ENCODE measurements at regions not wholly inside any gene's neighbourhood (a gene's known extent, or its start where the extent isn't known, plus 50 kb on each side); places are given as distances from the start of the nearest gene placed in this dataset.

DNA sequence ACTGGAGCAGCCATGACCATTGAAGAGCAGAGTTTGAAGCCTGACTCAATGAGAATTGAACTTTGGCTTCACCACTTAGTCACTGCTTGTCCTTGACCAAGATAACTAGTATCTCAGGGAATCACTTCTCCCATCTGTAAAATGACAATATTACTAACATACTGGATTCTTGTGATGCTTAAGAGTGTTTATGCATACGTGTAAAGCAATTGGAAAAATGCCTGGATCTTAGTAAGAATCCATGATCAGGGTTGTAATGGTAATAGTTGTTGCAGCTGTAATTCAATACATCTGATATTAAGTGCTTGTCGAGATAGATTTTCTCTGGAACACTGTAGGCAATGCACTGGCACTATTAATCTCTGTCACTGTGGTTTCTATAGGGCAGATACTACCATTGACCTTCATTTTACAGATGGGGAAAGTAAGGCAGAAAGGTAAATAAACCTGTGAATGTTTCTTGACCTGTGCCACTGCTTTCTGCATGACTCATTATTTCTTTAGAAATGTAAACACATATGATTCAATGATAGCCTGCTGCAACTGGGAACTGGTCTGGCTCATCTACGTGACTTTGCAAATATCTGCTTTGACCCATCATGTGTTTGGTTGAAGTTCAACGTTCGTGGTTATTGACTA is 662.5 kb downstream of the PLA2G4A start:
- DNase-seq (ENCODE audit: low read depth, low spot score), result no peak
- no peaks in the 10 kb centered on the region for H3K4me1 ChIP-seq (ENCODE audit: control insufficient read depth, insufficient read depth, low read length)
- H3K27ac ChIP-seq (ENCODE audit: low read length), result no peak overlapping the region
- H3K4me3 ChIP-seq (ENCODE audit: low read length), result no peak overlapping the region
- no peaks in the 10 kb centered on the region for H3K9me3 ChIP-seq (ENCODE audit: control insufficient read depth, insufficient read depth, low read length)
- H3K27me3 ChIP-seq (ENCODE audit: control insufficient read depth, insufficient read depth, low read length), result no peaks in the 10 kb centered on the region
- no peaks in the 10 kb centered on the region for H3K36me3 ChIP-seq (ENCODE audit: control insufficient read depth, insufficient read depth, low read length)
- WGBS (ENCODE audit: insufficient coverage, insufficient read length), result no CpG with 5 or more reads among the region's 5 CpGs

GRCh38 chr1:187498028-187498427 is 669.3 kb downstream of the PLA2G4A start:
- no peak overlapping the region for H3K4me3 ChIP-seq (ENCODE audit: low read length)
- H3K36me3 ChIP-seq (ENCODE audit: control insufficient read depth, insufficient read depth, low read length), result no peaks in the 10 kb centered on the region
- H3K9me3 ChIP-seq (ENCODE audit: control insufficient read depth, insufficient read depth, low read length), result no peaks in the 10 kb centered on the region
- no peak overlapping the region for H3K27ac ChIP-seq (ENCODE audit: low read length)
- no peaks in the 10 kb centered on the region for H3K27me3 ChIP-seq (ENCODE audit: control insufficient read depth, insufficient read depth, low read length)
- H3K4me1 ChIP-seq (ENCODE audit: control insufficient read depth, insufficient read depth, low read length), result no peaks in the 10 kb centered on the region
- no CpG with 5 or more reads among the region's 1 CpG for WGBS (ENCODE audit: insufficient coverage, insufficient read length)
- DNase-seq (ENCODE audit: low read depth, low spot score), result no peak

DNA sequence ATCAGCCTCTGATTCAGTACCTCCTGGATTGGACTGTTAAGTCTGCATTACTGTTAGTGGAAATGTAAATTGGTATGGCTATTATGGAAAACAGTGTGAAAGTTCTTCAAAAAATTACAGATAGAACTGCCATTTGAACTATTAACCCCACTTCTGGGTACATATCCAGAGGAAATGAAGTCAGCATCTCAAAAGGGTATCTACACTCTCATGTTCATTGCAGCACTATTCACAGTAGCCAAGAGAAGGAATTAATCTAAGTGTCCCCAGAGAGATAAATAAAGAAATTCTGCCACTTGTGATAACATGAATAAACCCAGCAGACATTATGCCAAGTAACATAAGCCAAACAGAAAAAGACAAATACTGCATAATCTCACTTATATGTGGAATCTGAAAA is 676.0 kb downstream of the PLA2G4A start:
- H3K27me3 ChIP-seq (ENCODE audit: control insufficient read depth, insufficient read depth, low read length), result no peaks in the 10 kb centered on the region
- no peaks in the 10 kb centered on the region for H3K4me1 ChIP-seq (ENCODE audit: control insufficient read depth, insufficient read depth, low read length)
- no peak for DNase-seq (ENCODE audit: low read depth, low spot score)
- no peaks in the 10 kb centered on the region for H3K9me3 ChIP-seq (ENCODE audit: control insufficient read depth, insufficient read depth, low read length)
- H3K27ac ChIP-seq (ENCODE audit: low read length), result no peak overlapping the region
- no peak overlapping the region for H3K4me3 ChIP-seq (ENCODE audit: low read length)
- no peaks in the 10 kb centered on the region for H3K36me3 ChIP-seq (ENCODE audit: control insufficient read depth, insufficient read depth, low read length)

DNA sequence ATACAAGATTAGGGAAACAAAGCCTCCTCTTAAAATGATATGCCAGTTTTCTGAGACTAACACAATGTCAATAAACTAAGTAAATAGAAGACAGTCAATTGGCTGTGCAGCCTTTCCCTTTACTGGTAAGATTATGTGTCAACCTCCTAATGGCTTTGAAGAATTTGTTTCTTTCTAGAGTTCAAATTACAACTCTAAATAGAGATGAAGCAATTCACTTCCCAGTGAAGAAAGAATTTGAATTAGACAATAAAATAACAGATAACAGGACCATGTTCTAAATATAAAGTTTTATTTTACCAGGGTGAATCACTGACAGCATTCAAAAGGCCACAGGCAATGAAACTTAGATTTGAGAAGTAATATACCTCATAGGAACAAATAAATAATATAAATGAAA is 680.3 kb downstream of the PLA2G4A start:
- H3K36me3 ChIP-seq (ENCODE audit: control insufficient read depth, insufficient read depth, low read length), result no peaks in the 10 kb centered on the region
- no peaks in the 10 kb centered on the region for H3K4me1 ChIP-seq (ENCODE audit: control insufficient read depth, insufficient read depth, low read length)
- no peak overlapping the region for H3K4me3 ChIP-seq (ENCODE audit: low read length)
- no peaks in the 10 kb centered on the region for H3K27me3 ChIP-seq (ENCODE audit: control insufficient read depth, insufficient read depth, low read length)
- no peaks in the 10 kb centered on the region for H3K9me3 ChIP-seq (ENCODE audit: control insufficient read depth, insufficient read depth, low read length)
- H3K27ac ChIP-seq (ENCODE audit: low read length), result no peak overlapping the region
- DNase-seq (ENCODE audit: low read depth, low spot score), result no peak

- Histone ChIP-seq H3K4me3 (ENCODE audit: low read length) (no peak overlapping the region), H3K27ac (ENCODE audit: low read length) (no peak overlapping the region), H3K36me3 (ENCODE audit: control insufficient read depth, insufficient read depth, low read length) (no peaks in the 10 kb centered on the region), H3K9me3 (ENCODE audit: control insufficient read depth, insufficient read depth, low read length) (no peaks in the 10 kb centered on the region), H3K4me1 (ENCODE audit: control insufficient read depth, insufficient read depth, low read length) (no peaks in the 10 kb centered on the region), H3K27me3 (ENCODE audit: control insufficient read depth, insufficient read depth, low read length) (no peaks in the 10 kb centered on the region)
- WGBS (ENCODE audit: insufficient coverage, insufficient read length), result no CpG with 5 or more reads among the region's 5 CpGs
- DNase-seq (ENCODE audit: low read depth, low spot score), result no peak
Observed at GRCh38 chr1:187513190-187513589, 684.4 kb downstream of the PLA2G4A start.

DNA sequence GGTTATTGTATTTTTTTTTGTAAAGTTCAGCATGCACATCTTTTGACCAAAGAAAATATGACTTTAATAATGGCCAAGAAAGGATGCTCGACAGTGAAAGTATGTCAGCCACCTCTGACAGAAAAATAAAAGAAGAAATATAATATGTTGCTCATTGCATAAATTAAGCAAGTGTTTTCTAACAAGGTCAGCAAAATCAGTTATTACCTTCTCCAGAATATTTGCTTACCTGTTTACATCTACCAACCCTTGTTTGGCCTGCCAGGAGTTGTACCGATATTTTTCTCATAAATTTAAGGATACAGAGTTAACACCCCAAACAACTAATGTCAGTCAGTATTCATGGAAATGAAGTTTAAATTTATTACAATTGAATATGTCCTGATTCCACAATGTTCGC is 685.4 kb downstream of the PLA2G4A start:
- Histone ChIP-seq H3K4me3 (ENCODE audit: low read length) (no peak overlapping the region), H3K9me3 (ENCODE audit: control insufficient read depth, insufficient read depth, low read length) (no peaks in the 10 kb centered on the region), H3K27me3 (ENCODE audit: control insufficient read depth, insufficient read depth, low read length) (no peaks in the 10 kb centered on the region), H3K4me1 (ENCODE audit: control insufficient read depth, insufficient read depth, low read length) (no peaks in the 10 kb centered on the region), H3K36me3 (ENCODE audit: control insufficient read depth, insufficient read depth, low read length) (no peaks in the 10 kb centered on the region), H3K27ac (ENCODE audit: low read length) (no peak overlapping the region)
- no peak for DNase-seq (ENCODE audit: low read depth, low spot score)
- no CpG with 5 or more reads among the region's 3 CpGs for WGBS (ENCODE audit: insufficient coverage, insufficient read length)

DNA sequence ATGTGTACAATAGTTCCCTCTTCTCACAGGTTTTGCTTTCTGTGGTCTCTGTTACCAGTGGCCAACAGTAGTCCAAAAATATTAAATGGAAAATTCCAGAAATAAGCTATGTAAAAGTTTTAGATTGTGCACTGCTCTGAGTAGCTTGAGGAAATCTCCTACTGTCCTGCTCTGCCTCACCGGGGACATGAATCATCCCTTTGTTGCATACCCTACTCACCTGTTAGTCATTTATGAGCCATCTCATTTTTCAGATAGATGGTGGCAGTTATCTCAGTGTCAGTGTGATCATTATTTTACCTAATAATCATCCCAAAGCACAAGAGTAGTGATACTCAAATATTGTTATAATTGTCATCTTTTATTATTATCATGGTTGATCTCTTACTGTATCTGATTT is 688.1 kb downstream of the PLA2G4A start:
- Histone ChIP-seq H3K36me3 (ENCODE audit: control insufficient read depth, insufficient read depth, low read length) (no peaks in the 10 kb centered on the region), H3K27me3 (ENCODE audit: control insufficient read depth, insufficient read depth, low read length) (no peaks in the 10 kb centered on the region), H3K4me3 (ENCODE audit: low read length) (no peak overlapping the region), H3K4me1 (ENCODE audit: control insufficient read depth, insufficient read depth, low read length) (no peaks in the 10 kb centered on the region), H3K9me3 (ENCODE audit: control insufficient read depth, insufficient read depth, low read length) (no peaks in the 10 kb centered on the region), H3K27ac (ENCODE audit: low read length) (no peak overlapping the region)
- DNase-seq (ENCODE audit: low read depth, low spot score), result no peak
- no CpG with 5 or more reads among the region's 1 CpG for WGBS (ENCODE audit: insufficient coverage, insufficient read length)

- no peak overlapping the region for H3K4me3 ChIP-seq (ENCODE audit: low read length)
- no peaks in the 10 kb centered on the region for H3K36me3 ChIP-seq (ENCODE audit: control insufficient read depth, insufficient read depth, low read length)
- no peaks in the 10 kb centered on the region for H3K27me3 ChIP-seq (ENCODE audit: control insufficient read depth, insufficient read depth, low read length)
- no CpG with 5 or more reads among the region's 1 CpG for WGBS (ENCODE audit: insufficient coverage, insufficient read length)
- no peaks in the 10 kb centered on the region for H3K4me1 ChIP-seq (ENCODE audit: control insufficient read depth, insufficient read depth, low read length)
- no peaks in the 10 kb centered on the region for H3K9me3 ChIP-seq (ENCODE audit: control insufficient read depth, insufficient read depth, low read length)
- no peak overlapping the region for H3K27ac ChIP-seq (ENCODE audit: low read length)
- no peak for DNase-seq (ENCODE audit: low read depth, low spot score)
Observed at GRCh38 chr1:187517546-187517945, 688.8 kb downstream of the PLA2G4A start.

DNA sequence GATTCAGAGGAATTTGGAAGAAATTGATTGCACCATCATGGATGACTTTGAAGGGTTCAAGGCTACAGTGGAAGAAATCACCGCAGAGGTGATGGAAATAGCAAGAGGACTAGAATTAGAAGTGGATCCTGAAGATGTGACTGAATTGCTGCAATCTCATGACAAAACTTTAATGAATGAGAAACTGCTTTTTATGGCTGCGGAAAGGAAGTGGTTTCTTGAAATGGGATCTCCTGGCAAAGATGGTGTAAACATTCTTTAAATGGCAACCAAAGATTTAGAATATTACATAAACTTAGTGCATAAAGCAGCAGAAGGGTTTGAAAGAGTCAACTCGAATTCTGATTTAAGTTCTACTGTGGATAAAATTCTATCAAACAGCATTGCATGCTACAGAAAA is 698.6 kb downstream of the PLA2G4A start:
- Histone ChIP-seq H3K4me1 (ENCODE audit: control insufficient read depth, insufficient read depth, low read length) (no peaks in the 10 kb centered on the region), H3K4me3 (ENCODE audit: low read length) (no peak overlapping the region), H3K36me3 (ENCODE audit: control insufficient read depth, insufficient read depth, low read length) (no peaks in the 10 kb centered on the region), H3K27ac (ENCODE audit: low read length) (no peak overlapping the region), H3K9me3 (ENCODE audit: control insufficient read depth, insufficient read depth, low read length) (no peaks in the 10 kb centered on the region), H3K27me3 (ENCODE audit: control insufficient read depth, insufficient read depth, low read length) (no peaks in the 10 kb centered on the region)
- WGBS (ENCODE audit: insufficient coverage, insufficient read length), result no CpG with 5 or more reads among the region's 3 CpGs
- DNase-seq (ENCODE audit: low read depth, low spot score), result no peak

GRCh38 chr1:187537936-187538335 is 709.2 kb downstream of the PLA2G4A start:
- no peaks in the 10 kb centered on the region for H3K36me3 ChIP-seq (ENCODE audit: control insufficient read depth, insufficient read depth, low read length)
- H3K27ac ChIP-seq (ENCODE audit: low read length), result no peak overlapping the region
- no peak for DNase-seq (ENCODE audit: low read depth, low spot score)
- no peaks in the 10 kb centered on the region for H3K4me1 ChIP-seq (ENCODE audit: control insufficient read depth, insufficient read depth, low read length)
- no peaks in the 10 kb centered on the region for H3K9me3 ChIP-seq (ENCODE audit: control insufficient read depth, insufficient read depth, low read length)
- no CpG with 5 or more reads among the region's 4 CpGs for WGBS (ENCODE audit: insufficient coverage, insufficient read length)
- no peak overlapping the region for H3K4me3 ChIP-seq (ENCODE audit: low read length)
- no peaks in the 10 kb centered on the region for H3K27me3 ChIP-seq (ENCODE audit: control insufficient read depth, insufficient read depth, low read length)

DNA sequence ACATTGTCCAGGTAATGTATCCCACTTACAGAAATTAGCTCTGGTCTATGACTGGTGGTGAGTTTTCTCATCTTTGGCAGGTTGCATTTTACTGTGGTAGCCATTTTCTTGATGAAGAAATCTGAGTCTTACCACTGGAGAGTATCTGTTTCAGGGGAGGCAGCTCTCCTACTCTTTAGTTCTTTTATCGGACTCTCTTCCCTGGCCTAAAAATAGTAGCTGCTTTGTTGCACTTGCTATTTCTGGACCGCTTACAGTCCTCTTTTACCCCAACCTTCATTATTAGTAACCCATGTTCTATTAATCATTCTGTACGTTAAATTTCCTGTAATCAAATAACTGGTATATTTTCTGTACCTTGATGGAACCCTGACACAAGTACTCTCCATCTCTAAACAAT is 720.8 kb downstream of the PLA2G4A start:
- Histone ChIP-seq H3K4me1 (ENCODE audit: control insufficient read depth, insufficient read depth, low read length) (no peaks in the 10 kb centered on the region), H3K27ac (ENCODE audit: low read length) (no peak overlapping the region), H3K27me3 (ENCODE audit: control insufficient read depth, insufficient read depth, low read length) (no peaks in the 10 kb centered on the region), H3K36me3 (ENCODE audit: control insufficient read depth, insufficient read depth, low read length) (no peaks in the 10 kb centered on the region), H3K4me3 (ENCODE audit: low read length) (no peak overlapping the region), H3K9me3 (ENCODE audit: control insufficient read depth, insufficient read depth, low read length) (no peaks in the 10 kb centered on the region)
- DNase-seq (ENCODE audit: low read depth, low spot score), result no peak
- WGBS (ENCODE audit: insufficient coverage, insufficient read length), result no CpG with 5 or more reads among the region's 3 CpGs

All from iPS DF 6.9 (cell line).